Panc1 (cell line): ENCODE measurements at regions not wholly inside any gene's neighbourhood (a gene's known extent, or its start where the extent isn't known, plus 50 kb on each side); places are given as distances from the start of the nearest gene placed in this dataset.

Experiments used
- ATAC-seq: fragments of 200-7000 bp; cut with Tn5 transposase; 2 replicates; pipeline ENCODE4 v1.9.1; 2020; ENCODE audit warnings: mild to moderate bottlenecking, moderate library complexity
- BruUV-seq: library from RNA; stranded (reverse); fragments of 400-500 nt; replicated peaks from 2 replicates; lab custom pipeline; 2021; lab: Mats Ljungman, UMichigan
- CTCF ChIA-PET: fragments of 300-600 bp; sonication (Branson Sonifier 250); formaldehyde crosslinking; loops from one replicate; lab custom pipeline; 2022; ENCODE audit warnings: antibody characterized with exemption; lab: Charles Lee
- POLR2A ChIA-PET: fragments of 300-600 bp; sonication (Branson Sonifier 250); formaldehyde crosslinking; loops from one replicate; lab custom pipeline; 2022; ENCODE audit warnings: antibody characterized with exemption; lab: Charles Lee
- DNase-seq: peaks from one replicate; pipeline ENCODE4 v3.0.0-alpha.2; 2010; ENCODE audit warnings: low read depth, low spot score
- H3K27ac ChIP-seq: 2 replicates; pipeline ENCODE4 v1.5.1; 2011; ENCODE audit warnings: mild to moderate bottlenecking, low read length, inconsistent platforms
- H3K27me3 ChIP-seq: fragments of 200-500 bp; sonication (Bioruptor generic); 2 replicates; pipeline ENCODE4 v1.6.0; 2014; ENCODE audit warnings: low read length, inconsistent platforms; ENCODE audit not compliant: control insufficient read depth, insufficient read depth
- H3K36me3 ChIP-seq: fragments of 200-500 bp; sonication (Bioruptor generic); 2 replicates; pipeline ENCODE4 v1.5.1; 2014; ENCODE audit warnings: inconsistent platforms, mild to moderate bottlenecking, low read length, moderate library complexity; ENCODE audit not compliant: control insufficient read depth, insufficient read depth
- H3K4me1 ChIP-seq: 2 replicates; pipeline ENCODE4 v1.5.1; 2011; ENCODE audit warnings: inconsistent platforms, mild to moderate bottlenecking, low read length, moderate library complexity; ENCODE audit not compliant: control insufficient read depth, insufficient read depth
- H3K4me3 ChIP-seq, 2 experiments: 2 replicates each; pipeline ENCODE4 v1.5.1; 2011 to 2012; ENCODE audit warnings: low read depth in 2 of 2, low read length in 2 of 2, mild to moderate bottlenecking in 2 of 2, inconsistent platforms in 1 of 2, moderate library complexity in 1 of 2
- H3K9me3 ChIP-seq: fragments of 200-500 bp; sonication (Bioruptor generic); 2 replicates; pipeline ENCODE4 v1.5.1; 2014; ENCODE audit warnings: low read depth, mild to moderate bottlenecking, inconsistent platforms, low read length, moderate library complexity; ENCODE audit not compliant: control insufficient read depth, insufficient read depth
- CTCF ChIP-seq: fragments of 450-650 bp; IDR thresholded peaks from 2 replicates; pipeline ENCODE4 v1.5.1; 2017; ENCODE audit warnings: mild to moderate bottlenecking
- POLR2AphosphoS5 ChIP-seq: IDR thresholded peaks from 2 replicates; pipeline ENCODE4 v1.6.1; 2012; ENCODE audit warnings: mild to moderate bottlenecking, low read depth, low read length, moderate library complexity
- REST ChIP-seq, 2 experiments: IDR thresholded peaks; 2 replicates each; pipeline ENCODE4 v1.6.1; 2011 to 2012; ENCODE audit warnings: low read depth in 2 of 2, control low read depth in 1 of 2, low read length in 1 of 2, mild to moderate bottlenecking in 1 of 2, moderate library complexity in 1 of 2; ENCODE audit not compliant: insufficient read depth in 1 of 2
- SIN3A ChIP-seq: IDR thresholded peaks from 2 replicates; pipeline ENCODE4 v1.6.1; 2012; ENCODE audit warnings: low read depth, mild to moderate bottlenecking, low read length, moderate library complexity, borderline replicate concordance; ENCODE audit not compliant: insufficient read depth
- TCF7L2 ChIP-seq: IDR thresholded peaks from 2 replicates; pipeline ENCODE4 v1.6.1; 2011; ENCODE audit warnings: mild to moderate bottlenecking, low read depth, low read length, inconsistent platforms
- in situ Hi-C: cut with HindIII; loops from 2 replicates; pipeline ENCODE4 v1.10.0; 2016; ENCODE audit warnings: low sequenced_read_pairs, low pct_unique_long_range_greater_than_20kb
- intact Hi-C: fragments of 100-400 bp; cut with micrococcal nuclease; formaldehyde crosslinking; loops from one replicate; pipeline ENCODE4 v1.10.0; 2022; ENCODE audit not compliant: unreplicated experiment

GRCh38 chr16:11461595-11461990 lies 116.3 kb downstream of the RMI2 start:
- no peak for ATAC-seq

GRCh38 chr16:11462036-11462435 lies 116.8 kb downstream of the RMI2 start:
- no TSS peak for BruUV-seq
- POLR2A ChIA-PET, result no interaction called here
- no peak overlapping the region for H3K4me3 ChIP-seq
- TF ChIP-seq SIN3A (no peak), POLR2AphosphoS5 (no peak), CTCF (no peak), TCF7L2 (no peak)
- intact Hi-C loops, result no loop called here
- DNase-seq, result no peak
- in situ Hi-C loops, result no loop called here
- H3K27ac ChIP-seq, result no peak overlapping the region
- ATAC-seq, result no peak
- no peaks in the 10 kb centered on the region for H3K9me3 ChIP-seq
- H3K27me3 ChIP-seq, result no peaks in the 10 kb centered on the region
- H3K4me1 ChIP-seq, result no peaks in the 10 kb centered on the region
- no peaks in the 10 kb centered on the region for H3K36me3 ChIP-seq
- CTCF ChIA-PET, result no interaction called here

More at GRCh38 chr16:11461595-11461990, 116.3 kb downstream of the RMI2 start:
- no peak overlapping the region for H3K4me3 ChIP-seq
- no peak overlapping the region for H3K27ac ChIP-seq
- ChIA-PET CTCF (no interaction called here), POLR2A (no interaction called here)
- TF ChIP-seq SIN3A (no peak), REST (IDR thresholded peaks at IDR 0.05; ENCODE audit: insufficient read depth in 1 of 2, low read depth in 2 of 2, low read length in 1 of 2) (peak in 1 of 2 experiments; percentile 63; a peak in 2 of 4 replicates)
- no peaks in the 10 kb centered on the region for H3K9me3 ChIP-seq
- intact Hi-C loops (no loop called here), in situ Hi-C loops (no loop called here)
- BruUV-seq, result no TSS peak
- H3K4me1 ChIP-seq, result no peaks in the 10 kb centered on the region
- no peaks in the 10 kb centered on the region for H3K27me3 ChIP-seq
- H3K36me3 ChIP-seq, result no peaks in the 10 kb centered on the region
- DNase-seq, result no peak

GRCh38 chr16:11462861-11463260 lies 117.6 kb downstream of the RMI2 start:
- H3K27ac ChIP-seq, result no peak overlapping the region
- H3K27me3 ChIP-seq, result no peaks in the 10 kb centered on the region
- intact Hi-C loops (no loop called here), in situ Hi-C loops (no loop called here)
- no peak for TF ChIP-seq REST (IDR thresholded peaks at IDR 0.05; ENCODE audit: insufficient read depth in 1 of 2, low read depth in 2 of 2, low read length in 1 of 2)
- TF ChIP-seq SIN3A, result no peak
- TF ChIP-seq POLR2AphosphoS5, result no peak
- TF ChIP-seq CTCF, result no peak
- no peak for TF ChIP-seq TCF7L2
- H3K4me1 ChIP-seq, result no peaks in the 10 kb centered on the region
- no peaks in the 10 kb centered on the region for H3K36me3 ChIP-seq
- no TSS peak for BruUV-seq
- ATAC-seq (no peak), DNase-seq (no peak)
- POLR2A ChIA-PET, result no interaction called here
- no peak overlapping the region for H3K4me3 ChIP-seq
- CTCF ChIA-PET, result no interaction called here
- no peaks in the 10 kb centered on the region for H3K9me3 ChIP-seq
